ENCODE measurements at regions not wholly inside any gene's neighbourhood (a gene's known extent, or its start where the extent isn't known, plus 50 kb on each side); places are given as distances from the start of the nearest gene placed in this dataset.

GRCh38 chr3:45277636-45278035, 51.5 kb upstream of the TMEM158 start:
- TF ChIP-seq CTCF (IDR thresholded peaks at IDR 0.05) (no peak), POLR2A (IDR thresholded peaks at IDR 0.05) (no peak)
